Hippocampal formation (tissue), 2 donors: ENCODE measurements at regions not wholly inside any gene's neighbourhood (a gene's known extent, or its start where the extent isn't known, plus 50 kb on each side); places are given as distances from the start of the nearest gene placed in this dataset.

Source experiments
- DNase-seq, 2 donors: peaks; one replicate each; lab custom pipeline; 2025; lab: John Stamatoyannopoulos, UW

GRCh38 chr20:6616421-6616820 is 151.1 kb upstream of the BMP2 start:
- no peak for DNase-seq

- no peak for DNase-seq
Measured at GRCh38 chr20:6614836-6615235, 152.7 kb upstream of the BMP2 start.

GRCh38 chr20:6613280-6613861 is 154.1 kb upstream of the BMP2 start:
- DNase-seq: no peak

DNA sequence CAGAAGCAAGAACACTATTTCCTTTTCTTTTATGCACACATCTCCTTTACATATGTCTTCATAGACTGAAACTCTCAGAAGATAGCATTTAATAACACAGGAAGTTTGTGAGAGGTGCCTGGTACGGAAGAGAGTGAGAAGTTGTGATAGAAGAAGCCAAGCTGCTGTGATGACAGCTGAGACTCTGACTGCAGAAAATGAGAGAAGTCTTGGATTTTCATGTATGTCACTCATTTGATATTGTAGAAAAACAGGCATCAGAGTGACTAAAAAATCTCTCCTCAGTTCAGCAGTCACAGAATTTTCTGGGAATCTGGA is 154.9 kb upstream of the BMP2 start:
- DNase-seq: no peak

GRCh38 chr20:6611911-6612605 is 155.4 kb upstream of the BMP2 start:
- DNase-seq: no peak

GRCh38 chr20:6606651-6607050 is 160.8 kb upstream of the BMP2 start:
- no peak for DNase-seq

DNA sequence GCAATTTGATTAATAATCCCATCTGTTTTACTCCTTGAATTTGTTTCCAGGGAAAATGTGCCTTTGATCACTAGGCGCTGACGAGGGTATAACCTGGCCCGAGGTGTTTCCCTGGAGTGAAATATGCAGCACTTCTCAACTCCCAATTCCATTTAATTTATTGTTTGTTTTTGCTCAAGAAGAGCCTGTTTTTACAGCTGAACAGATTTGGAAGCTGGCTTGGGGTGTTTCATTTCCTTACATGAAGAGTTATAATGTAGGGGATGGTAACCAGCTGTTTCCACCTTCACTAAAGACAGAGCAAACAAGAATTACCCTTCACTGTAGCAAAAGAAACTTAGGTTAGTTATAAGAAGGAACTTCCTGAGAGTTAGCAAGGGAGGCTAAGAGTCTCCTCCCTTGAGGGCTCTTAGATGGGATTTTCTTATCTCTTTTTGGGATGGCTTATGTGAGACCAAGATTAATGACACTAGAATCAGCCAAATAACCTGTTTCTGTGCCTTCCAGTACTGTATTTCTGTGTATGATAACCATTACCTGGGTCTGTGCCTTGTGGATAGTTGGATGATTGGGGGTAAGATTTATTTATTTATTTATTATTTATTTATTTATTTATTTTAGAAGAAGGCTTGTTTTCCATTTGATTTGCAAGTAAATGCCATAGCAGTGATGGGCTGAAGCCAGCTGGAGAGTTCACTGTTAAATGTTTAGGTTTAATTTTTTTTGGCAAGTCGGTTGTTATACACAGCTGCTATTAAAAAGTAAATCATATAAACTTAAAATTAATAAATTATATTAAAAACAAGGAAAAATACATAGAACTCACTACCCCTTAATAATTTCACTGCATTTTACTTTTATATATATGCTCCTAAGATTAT is 162.2 kb upstream of the BMP2 start:
- DNase-seq: no peak

- no peak for DNase-seq
Measured at GRCh38 chr20:6604179-6604578, 163.3 kb upstream of the BMP2 start.

DNA sequence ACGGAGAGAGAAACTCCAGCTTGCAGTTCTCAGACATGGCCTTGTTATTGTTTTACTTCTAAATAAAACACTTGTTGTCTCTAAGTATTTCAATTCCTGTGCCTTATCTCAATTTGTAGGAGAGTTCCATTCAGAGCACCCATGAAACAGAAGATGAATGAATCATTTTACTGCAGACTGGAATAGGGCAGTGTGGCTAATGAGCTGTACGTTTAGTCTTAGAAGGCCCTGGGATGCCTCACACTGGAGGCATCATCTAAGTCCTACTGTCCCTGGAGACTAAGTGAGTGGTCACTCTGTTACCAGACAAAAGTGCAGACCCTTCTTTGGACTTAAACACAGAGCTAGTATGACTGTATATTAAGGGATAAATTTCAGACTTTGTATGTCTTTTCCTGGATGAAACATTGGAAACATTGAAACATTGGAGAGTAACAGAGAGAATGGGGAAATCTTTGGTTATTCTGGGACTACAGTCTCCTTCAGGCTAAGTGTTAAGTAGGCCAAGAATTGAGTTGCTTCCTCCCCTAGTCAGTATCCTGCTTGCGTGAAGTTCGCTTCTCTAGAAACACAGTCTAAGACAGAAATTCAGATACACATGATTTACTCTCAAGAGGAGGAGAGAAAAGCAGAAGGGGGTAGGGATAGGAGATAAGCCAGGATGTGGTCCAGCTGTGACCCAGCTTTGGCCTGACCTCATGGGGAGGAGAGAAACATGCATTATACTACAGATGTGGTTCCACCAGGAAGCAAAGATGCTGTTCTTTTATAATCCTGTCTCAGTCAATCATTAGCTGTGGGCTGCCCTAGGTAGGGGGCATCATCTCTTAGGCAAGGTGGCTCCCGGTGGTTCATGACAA is 167.4 kb upstream of the BMP2 start:
- DNase-seq: no peak

DNA sequence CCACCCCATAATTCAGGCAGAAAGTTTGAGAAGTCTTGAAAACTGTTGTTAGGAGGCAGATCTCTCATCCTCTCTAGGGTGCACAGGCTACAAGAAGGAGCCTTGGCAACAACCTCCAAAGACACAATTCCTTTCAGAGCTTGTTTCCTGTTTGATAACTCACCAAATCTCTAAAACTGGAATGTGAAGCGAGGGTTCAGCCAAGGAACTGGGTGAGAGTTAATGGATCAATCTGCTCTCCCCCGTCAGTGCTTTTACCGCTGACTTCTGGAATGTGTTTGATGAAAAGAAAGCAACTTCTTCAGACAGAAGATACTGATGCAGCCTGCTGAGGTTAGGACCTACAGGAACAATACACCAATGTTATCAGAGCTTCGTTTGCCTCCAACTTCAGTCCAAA is 171.8 kb upstream of the BMP2 start:
- DNase-seq: no peak

GRCh38 chr20:6590891-6591637 is 176.4 kb upstream of the BMP2 start:
- DNase-seq: no peak

- DNase-seq: no peak
Measured at GRCh38 chr20:6588296-6588695, 179.2 kb upstream of the BMP2 start.

GRCh38 chr20:6583134-6583738 is 184.2 kb upstream of the BMP2 start:
- DNase-seq: peak; percentile 16 to 42

- DNase-seq: no peak
Measured at GRCh38 chr20:6582449-6582848, 185.0 kb upstream of the BMP2 start.

DNA sequence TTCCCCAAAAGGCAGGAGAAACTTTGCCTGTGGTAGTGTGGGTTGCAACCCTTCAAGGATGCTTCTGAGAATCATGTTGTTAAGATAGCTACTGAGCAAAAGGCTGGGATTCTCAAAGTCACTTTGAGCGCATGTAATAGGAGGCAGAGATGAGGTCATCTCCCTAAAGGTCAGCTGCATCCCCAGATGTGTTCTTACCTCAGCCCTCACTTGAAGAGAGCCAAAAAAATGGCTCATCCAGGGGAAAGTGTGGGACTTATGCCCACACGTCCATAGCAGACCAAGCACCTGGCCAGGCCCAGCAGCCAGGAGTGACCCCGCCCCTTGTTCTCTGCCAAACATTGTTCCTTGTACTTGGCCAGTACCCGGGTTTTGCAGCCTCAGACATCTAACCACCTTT is 187.0 kb upstream of the BMP2 start:
- no peak for DNase-seq

DNA sequence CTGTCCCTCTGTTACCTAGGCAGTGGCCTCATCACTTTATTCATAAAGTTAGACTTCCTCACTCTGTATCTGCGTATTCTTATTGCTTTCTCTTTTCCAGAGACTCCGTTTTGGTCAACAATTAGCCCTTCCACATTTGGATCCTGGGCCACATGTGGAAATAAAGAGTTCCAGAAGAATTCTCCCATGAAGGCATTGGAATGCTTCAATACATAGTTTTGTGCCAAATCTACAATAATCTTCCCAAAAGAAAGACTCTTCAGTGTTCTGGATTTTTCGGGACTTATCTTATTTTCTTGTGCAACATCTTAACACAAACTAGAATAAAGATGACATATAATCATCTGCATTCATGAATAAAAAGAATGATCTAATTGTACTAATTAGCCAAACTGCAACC is 187.7 kb upstream of the BMP2 start:
- no peak for DNase-seq

DNA sequence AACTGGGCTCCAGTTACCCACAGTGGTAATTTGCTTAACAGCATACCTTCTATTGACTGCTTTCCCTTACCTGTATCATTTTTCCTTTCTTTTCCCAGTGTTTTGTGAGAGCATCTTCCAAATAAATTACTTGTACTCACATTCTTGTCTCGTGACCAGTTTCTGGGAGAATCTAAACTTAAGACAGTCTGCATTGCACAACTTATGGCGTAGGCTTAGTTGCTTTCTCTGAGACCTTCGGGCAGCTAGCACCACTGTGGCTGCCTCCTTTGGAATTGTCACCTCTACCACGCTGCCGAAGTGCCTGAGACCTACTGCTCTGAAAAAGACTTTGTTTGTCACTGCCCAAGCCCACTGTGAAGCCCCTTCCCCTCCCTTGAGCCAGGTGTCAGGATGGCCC is 188.1 kb upstream of the BMP2 start:
- DNase-seq: no peak

- no peak for DNase-seq
Measured at GRCh38 chr20:6577451-6577850, 190.0 kb upstream of the BMP2 start.

- DNase-seq: no peak
Measured at GRCh38 chr20:6576726-6577125, 190.8 kb upstream of the BMP2 start.

DNA sequence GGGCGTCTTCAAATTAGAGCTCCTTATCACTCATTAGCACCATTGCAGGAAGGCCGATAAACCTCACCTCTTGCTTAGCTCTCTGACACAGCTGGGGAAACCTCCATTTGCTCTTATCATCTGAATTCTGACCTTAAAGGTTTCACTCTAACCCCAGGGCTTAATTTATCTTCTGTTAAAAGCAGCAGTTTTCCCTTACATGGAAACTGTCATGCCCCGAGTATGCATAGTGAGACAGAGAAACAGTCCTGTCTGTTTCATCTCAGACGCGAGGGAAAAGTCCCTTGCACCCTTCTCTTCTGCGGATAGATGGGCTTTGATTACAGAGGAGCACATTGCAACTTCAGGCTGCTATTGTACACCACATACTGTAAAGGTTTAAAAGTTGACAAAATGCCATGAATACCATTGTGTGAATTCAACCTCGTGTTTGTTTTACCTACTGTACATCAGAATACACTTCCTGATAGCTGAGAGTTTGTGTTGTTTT is 191.5 kb upstream of the BMP2 start:
- no peak for DNase-seq

DNA sequence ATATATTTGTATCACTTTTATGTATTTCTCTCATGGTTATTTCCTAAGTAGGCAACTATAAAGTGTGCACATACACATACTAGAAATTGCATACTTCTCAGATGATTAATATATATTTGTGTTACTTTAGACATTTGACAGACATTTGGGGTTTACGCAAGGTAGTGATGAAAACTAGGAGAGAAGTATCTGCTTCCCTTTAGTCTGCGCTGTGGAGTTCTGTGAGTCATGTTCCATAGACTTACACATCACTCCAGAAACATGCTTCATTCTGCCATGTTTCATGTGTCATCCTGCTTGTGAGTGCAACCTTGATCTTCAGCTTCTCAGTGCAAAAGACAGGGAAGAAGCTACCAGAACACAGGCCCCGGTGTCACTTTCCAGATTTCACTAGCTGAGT is 200.7 kb upstream of the BMP2 start:
- no peak for DNase-seq
